K562 (cell line): ENCODE measurements at regions not wholly inside any gene's neighbourhood (a gene's known extent, or its start where the extent isn't known, plus 50 kb on each side); places are given as distances from the start of the nearest gene placed in this dataset.

ENCODE experiments used
- CHCHD3 ChIP-seq: fragments of 250-450 bp; sonication (Bioruptor Pico); IDR thresholded peaks from 2 replicates; pipeline ENCODE4 v2.1.2; 2022; ENCODE audit warnings: mild to moderate bottlenecking
- CSDE1 ChIP-seq, 2 experiments: fragments of 450-650 bp; IDR thresholded peaks; 2 replicates each; pipeline ENCODE4 v1.6.1; 2016; ENCODE audit warnings: mild to moderate bottlenecking in 1 of 2
- EP300 ChIP-seq: IDR thresholded peaks from 2 replicates; pipeline ENCODE4 v1.6.1; 2012; ENCODE audit warnings: low read length, improper control_type of control experiment
- HMG20B ChIP-seq: fragments of 250-450 bp; sonication (Bioruptor Pico); IDR thresholded peaks from 2 replicates; pipeline ENCODE4 v1.5.0; 2021; ENCODE audit warnings: mild to moderate bottlenecking
- JUN ChIP-seq, 2 experiments: sonication (generic) in 1 of 2; formaldehyde crosslinking in 1 of 2; IDR thresholded peaks; 2 replicates each; pipeline versions ENCODE4 v1.6.1 to v1.8.0; 2012 to 2022; ENCODE audit warnings: borderline replicate concordance in 2 of 2, mild to moderate bottlenecking in 2 of 2, improper control_type of control experiment in 1 of 2, low read depth in 1 of 2, low read length in 1 of 2, missing genetic modification reagents in 1 of 2
- TF ChIP-seq, protein P1 (sequence below), 3 experiments: IDR thresholded peaks in 2 of 3; conservative IDR thresholded peaks in 1 of 3; 2 replicates each; pipeline ENCODE4 v1.5.1; 2011 to 2012; ENCODE audit warnings: low read length in 3 of 3, mild to moderate bottlenecking in 3 of 3, control low read depth in 2 of 3, improper control_type of control experiment in 1 of 3, inconsistent platforms in 1 of 3, low read depth in 1 of 3, mixed read lengths in 1 of 3, moderate library complexity in 1 of 3; ENCODE audit not compliant: insufficient read depth in 2 of 3
- TF ChIP-seq, protein P2 (sequence below), 2 experiments: fragments of 450-650 bp; formaldehyde crosslinking in 1 of 2; IDR thresholded peaks; 2 replicates each; pipeline versions ENCODE4 v1.4.0 to v1.6.1; 2014 to 2020; ENCODE audit warnings: mild to moderate bottlenecking in 2 of 2, borderline replicate concordance in 1 of 2, low read depth in 1 of 2
- TF ChIP-seq, protein P3 (sequence below): fragments of 250-450 bp; sonication (Bioruptor Pico); IDR thresholded peaks from 2 replicates; pipeline ENCODE4 v1.4.0; 2020; ENCODE audit warnings: mild to moderate bottlenecking
- TF ChIP-seq, protein P4 (sequence below): sonication (generic); formaldehyde crosslinking; IDR thresholded peaks from 2 replicates; pipeline ENCODE4 v1.8.1; 2022; ENCODE audit warnings: missing genetic modification reagents

DNA sequence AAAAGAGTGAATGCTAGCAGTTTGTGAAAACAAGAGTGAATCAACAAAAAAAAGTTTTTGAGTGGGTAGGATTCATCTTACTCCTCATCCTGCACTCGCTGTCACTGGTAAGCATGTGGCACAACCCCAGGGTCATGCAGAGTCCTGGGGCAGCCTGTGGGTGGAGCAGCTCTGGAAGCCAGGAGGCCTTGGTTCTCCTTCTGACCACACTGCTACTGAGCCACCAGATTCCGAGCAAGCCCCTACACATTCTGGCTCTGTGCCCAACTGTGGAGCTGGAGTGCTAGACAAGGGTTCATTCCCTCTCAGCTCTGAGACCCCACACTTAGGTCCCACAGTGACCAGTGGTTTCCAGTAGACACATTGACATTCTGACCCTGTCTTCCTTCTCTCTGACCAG, 670.6 kb downstream of the BCL11A start:
- TF ChIP-seq EP300 (no peak), CSDE1 (IDR thresholded peaks at IDR 0.05) (no peak), CHCHD3 (CRISPR knock-in tag) (no peak), HMG20B (no peak), JUN (IDR thresholded peaks at IDR 0.05; ENCODE audit: borderline replicate concordance, low read depth, low read length) (no peak), JUN (CRISPR knock-in tag; IDR thresholded peaks at IDR 0.05; ENCODE audit: borderline replicate concordance) (no peak)
- TF ChIP-seq, protein P1, sequence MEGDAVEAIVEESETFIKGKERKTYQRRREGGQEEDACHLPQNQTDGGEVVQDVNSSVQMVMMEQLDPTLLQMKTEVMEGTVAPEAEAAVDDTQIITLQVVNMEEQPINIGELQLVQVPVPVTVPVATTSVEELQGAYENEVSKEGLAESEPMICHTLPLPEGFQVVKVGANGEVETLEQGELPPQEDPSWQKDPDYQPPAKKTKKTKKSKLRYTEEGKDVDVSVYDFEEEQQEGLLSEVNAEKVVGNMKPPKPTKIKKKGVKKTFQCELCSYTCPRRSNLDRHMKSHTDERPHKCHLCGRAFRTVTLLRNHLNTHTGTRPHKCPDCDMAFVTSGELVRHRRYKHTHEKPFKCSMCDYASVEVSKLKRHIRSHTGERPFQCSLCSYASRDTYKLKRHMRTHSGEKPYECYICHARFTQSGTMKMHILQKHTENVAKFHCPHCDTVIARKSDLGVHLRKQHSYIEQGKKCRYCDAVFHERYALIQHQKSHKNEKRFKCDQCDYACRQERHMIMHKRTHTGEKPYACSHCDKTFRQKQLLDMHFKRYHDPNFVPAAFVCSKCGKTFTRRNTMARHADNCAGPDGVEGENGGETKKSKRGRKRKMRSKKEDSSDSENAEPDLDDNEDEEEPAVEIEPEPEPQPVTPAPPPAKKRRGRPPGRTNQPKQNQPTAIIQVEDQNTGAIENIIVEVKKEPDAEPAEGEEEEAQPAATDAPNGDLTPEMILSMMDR (IDR thresholded peaks at IDR 0.05 in 2 of 3, conservative IDR thresholded peaks at IDR 0.05 in 1 of 3; ENCODE audit: insufficient read depth in 2 of 3, low read depth in 1 of 3, low read length in 3 of 3), result no peak
- TF ChIP-seq, protein P2, sequence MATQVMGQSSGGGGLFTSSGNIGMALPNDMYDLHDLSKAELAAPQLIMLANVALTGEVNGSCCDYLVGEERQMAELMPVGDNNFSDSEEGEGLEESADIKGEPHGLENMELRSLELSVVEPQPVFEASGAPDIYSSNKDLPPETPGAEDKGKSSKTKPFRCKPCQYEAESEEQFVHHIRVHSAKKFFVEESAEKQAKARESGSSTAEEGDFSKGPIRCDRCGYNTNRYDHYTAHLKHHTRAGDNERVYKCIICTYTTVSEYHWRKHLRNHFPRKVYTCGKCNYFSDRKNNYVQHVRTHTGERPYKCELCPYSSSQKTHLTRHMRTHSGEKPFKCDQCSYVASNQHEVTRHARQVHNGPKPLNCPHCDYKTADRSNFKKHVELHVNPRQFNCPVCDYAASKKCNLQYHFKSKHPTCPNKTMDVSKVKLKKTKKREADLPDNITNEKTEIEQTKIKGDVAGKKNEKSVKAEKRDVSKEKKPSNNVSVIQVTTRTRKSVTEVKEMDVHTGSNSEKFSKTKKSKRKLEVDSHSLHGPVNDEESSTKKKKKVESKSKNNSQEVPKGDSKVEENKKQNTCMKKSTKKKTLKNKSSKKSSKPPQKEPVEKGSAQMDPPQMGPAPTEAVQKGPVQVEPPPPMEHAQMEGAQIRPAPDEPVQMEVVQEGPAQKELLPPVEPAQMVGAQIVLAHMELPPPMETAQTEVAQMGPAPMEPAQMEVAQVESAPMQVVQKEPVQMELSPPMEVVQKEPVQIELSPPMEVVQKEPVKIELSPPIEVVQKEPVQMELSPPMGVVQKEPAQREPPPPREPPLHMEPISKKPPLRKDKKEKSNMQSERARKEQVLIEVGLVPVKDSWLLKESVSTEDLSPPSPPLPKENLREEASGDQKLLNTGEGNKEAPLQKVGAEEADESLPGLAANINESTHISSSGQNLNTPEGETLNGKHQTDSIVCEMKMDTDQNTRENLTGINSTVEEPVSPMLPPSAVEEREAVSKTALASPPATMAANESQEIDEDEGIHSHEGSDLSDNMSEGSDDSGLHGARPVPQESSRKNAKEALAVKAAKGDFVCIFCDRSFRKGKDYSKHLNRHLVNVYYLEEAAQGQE (IDR thresholded peaks at IDR 0.05; ENCODE audit: borderline replicate concordance), result no peak
- TF ChIP-seq, protein P2 (CRISPR knock-in tag; IDR thresholded peaks at IDR 0.05; ENCODE audit: low read depth), result no peak
- TF ChIP-seq, protein P3, sequence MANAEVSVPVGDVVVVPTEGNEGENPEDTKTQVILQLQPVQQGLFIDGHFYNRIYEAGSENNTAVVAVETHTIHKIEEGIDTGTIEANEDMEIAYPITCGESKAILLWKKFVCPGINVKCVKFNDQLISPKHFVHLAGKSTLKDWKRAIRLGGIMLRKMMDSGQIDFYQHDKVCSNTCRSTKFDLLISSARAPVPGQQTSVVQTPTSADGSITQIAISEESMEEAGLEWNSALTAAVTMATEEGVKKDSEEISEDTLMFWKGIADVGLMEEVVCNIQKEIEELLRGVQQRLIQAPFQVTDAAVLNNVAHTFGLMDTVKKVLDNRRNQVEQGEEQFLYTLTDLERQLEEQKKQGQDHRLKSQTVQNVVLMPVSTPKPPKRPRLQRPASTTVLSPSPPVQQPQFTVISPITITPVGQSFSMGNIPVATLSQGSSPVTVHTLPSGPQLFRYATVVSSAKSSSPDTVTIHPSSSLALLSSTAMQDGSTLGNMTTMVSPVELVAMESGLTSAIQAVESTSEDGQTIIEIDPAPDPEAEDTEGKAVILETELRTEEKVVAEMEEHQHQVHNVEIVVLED (CRISPR knock-in tag), result no peak
- TF ChIP-seq, protein P4, sequence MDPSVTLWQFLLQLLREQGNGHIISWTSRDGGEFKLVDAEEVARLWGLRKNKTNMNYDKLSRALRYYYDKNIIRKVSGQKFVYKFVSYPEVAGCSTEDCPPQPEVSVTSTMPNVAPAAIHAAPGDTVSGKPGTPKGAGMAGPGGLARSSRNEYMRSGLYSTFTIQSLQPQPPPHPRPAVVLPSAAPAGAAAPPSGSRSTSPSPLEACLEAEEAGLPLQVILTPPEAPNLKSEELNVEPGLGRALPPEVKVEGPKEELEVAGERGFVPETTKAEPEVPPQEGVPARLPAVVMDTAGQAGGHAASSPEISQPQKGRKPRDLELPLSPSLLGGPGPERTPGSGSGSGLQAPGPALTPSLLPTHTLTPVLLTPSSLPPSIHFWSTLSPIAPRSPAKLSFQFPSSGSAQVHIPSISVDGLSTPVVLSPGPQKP (CRISPR knock-in tag), result no peak
